GM21825 (cell line): ENCODE measurements at regions not wholly inside any gene's neighbourhood (a gene's known extent, or its start where the extent isn't known, plus 50 kb on each side); places are given as distances from the start of the nearest gene placed in this dataset.
"Not testable (repeated sequence)": the region's sequence is repeated elsewhere in the genome, so short reads cannot be mapped to it uniquely, and the experiment has no call there.

ENCODE experiments used
- ATAC-seq: cut with Tn5 transposase; IDR thresholded peaks from one replicate; pipeline ENCODE4 v1.9.1; 2021; ENCODE audit warnings: mild to moderate bottlenecking, moderate library complexity; ENCODE audit not compliant: unreplicated experiment

DNA sequence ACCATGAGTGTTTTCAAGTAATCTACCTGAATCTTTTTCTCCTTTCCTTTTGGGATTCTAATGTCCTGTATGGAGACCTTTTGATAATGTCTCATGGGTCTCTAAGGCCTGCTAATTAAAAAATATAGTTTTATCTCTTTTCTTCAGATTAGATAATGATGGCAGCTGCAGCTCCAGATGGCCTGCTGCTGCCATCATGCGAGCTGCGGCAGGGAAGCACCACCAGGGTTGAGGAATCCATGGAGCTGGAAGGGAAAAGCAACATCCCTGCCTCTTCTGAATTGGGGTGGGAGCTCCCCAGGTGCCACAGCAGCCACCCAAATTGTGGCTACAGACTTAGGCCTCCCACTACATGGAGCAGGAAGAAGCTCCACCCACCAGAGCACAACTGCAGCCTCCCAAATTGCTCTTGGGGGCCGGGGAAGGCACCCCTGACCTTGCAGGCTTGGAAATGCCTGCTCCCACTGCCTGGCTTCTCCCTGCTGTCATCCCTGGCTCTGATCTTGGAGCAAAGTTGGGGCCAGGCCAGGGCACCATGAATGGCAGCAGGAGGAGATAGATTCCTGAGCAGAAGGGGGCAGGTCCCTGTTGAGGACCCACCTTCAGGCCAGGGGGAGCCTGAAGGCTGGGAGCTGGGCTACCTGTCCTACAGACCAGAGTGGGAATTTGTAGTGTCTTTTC lies 189.6 kb upstream of the MAN1A1 start:
- ATAC-seq: no peak

DNA sequence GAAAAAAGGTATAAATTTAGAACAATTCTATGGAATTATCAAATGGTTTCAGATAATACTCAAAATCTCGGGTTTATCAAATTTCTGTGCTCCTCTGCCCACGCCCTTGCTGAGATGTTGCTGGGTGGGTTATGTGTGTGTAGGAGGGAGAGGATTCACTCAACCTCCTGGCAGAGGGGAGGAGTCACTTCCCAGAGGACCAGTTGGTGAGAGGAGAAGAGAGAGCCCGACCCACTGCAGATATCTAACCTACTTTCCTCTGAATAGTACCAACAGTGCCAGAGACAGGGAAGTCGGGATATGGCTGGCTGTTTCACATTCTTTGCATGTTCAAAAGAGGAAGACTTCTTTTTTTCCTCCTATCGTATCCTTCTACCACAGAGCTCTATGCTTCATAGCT lies 187.1 kb upstream of the MAN1A1 start:
- ATAC-seq: no peak

DNA sequence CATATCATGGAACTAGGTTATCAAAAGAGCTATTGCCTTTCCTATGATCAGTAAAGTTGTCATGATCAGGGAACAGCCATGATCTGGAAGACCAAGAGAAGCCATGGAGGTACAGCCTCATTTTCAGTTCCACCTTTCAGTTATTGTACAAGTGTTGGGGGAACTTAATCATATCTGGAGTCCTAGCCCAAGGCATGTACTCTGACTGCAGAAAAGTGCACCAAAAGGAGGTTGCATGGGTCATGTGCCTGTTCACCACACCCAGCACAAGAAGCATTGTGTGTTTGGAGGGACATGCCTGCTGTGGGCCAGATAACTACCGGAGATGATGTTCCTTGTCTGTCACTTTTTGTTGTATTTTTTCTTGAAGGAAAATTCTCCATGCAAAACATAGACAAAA lies 185.8 kb upstream of the MAN1A1 start:
- ATAC-seq: peak; percentile 51

DNA sequence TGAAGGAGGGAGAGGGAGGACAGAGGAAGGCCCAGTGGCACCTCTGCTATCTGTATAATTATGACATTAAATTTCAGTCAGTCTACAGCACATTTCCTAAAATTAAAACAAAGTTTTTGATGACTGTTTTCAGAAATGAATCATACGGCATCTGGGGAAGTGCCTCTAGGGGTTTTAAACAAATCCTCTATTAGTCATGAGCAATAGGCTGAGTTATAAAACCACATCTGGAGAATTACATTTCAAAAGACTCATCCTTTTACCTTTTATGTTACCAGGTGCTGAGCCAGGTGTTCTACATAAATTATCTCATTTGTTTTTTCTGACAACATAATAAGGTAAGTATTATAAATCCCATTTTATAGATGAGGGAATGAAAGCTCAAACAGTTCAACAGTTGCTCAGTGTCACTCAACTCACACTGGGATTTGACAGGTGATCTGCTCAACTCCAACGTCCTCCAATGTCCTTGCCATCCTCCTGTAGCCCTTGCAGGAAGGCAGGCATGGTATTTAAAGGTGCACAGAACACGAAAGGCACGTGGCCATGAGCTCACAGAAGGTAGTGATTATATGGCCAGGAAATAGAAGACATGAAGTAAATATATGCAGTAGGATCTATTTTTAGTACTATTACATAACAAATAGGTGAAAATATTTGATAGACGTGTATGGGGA lies 184.2 kb upstream of the MAN1A1 start:
- peak; percentile 73 for ATAC-seq

DNA sequence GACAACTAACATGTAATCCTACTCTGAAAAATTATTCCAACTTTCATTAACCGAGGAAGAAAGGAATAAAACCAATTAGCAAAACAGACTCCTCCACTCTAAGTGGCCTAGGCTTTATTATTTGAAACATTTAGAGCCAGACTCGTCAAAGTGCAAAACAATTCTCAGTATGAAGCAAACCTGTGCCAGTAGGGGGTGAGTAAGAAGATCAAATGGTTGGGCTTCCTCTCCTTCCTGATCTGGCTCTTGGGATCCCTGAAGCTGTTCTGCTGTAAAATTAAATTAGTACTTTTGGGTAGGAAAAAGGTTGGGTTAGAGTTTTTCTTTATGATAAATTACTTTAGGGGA lies 177.6 kb upstream of the MAN1A1 start:
- no peak for ATAC-seq

DNA sequence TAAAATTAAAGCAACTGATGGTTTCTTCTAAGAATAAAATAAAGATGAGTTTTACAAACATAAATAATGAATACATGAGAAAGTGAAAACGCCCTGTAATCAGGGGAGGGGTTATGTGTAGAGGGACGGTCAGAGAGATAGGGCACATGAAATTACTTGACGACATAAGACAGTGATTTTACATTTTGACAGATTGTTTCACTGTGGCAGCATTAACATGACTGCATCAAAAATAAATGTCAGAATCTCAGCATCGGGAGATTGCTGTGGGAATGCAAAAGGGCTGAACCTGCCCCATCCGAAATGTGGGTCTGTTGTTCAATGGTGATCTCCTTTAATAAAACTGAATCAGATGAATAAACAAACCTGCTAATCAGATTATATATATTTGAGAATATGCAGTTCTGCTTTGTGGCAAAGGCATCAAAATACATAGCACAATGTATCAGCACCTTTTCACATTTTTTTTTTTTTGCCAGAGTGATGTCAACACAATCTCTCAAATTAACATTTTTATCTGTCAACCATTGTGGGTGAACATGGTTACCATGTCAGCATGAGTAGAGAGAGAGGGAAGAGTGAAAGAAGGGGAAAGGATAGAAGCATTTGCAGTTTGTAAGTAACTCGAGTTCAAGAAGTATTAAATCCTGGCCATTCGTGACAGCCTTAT lies 177.1 kb upstream of the MAN1A1 start:
- no peak for ATAC-seq

DNA sequence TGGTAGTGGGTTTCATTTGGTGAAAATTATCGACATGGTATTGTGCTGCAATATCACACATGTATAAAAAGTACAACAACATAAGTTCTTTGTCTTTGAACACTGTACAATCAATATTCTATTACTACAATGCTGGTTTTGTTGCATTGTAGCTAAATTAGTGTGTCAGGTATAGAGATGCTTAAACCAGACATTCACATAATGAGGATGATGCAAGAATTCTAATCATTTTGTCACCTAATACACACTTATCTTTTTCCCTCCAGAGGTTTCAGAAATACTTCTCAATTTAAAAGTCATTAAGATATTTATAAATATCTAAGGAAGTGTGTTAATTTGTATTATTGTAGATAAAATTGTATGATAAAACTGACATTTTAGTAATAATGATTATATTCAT lies 174.8 kb upstream of the MAN1A1 start:
- ATAC-seq: no peak

DNA sequence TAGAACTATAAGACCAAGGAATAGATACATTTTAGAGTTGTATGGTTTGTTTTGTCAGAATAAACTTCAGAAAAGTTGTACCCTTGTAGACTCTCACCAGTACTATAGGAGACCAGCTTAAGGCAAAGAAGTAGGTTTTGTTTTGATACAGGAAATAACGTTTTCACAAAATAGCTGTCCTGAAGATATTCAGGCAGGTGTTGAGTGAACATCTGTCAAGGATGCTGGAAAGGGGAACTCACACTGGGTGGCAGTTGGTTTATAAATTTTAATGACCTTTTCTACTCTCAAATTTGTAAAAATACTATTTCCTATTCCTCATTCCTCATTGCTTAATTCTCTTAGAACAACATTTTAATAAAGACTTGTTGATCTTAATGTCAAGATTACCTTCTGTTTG lies 174.0 kb upstream of the MAN1A1 start:
- ATAC-seq: no peak

DNA sequence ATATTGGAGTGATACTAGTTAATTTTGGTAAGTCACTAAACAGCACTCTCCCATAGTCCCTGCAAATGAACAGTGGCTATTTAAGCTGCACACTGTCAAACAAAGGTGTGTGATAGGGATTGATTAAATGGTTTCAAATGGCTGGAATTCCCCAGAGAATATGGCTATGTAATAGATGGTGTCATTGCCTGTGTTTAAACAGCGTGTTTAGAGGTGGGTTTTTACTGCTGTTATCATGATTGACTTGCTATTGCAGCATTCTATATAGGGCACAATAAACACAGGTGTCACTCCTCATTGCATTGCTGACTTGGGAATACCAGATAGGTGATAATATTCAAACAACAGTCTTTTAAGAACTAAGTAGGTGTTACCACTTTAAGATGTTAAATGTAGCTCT lies 171.7 kb upstream of the MAN1A1 start:
- no peak for ATAC-seq

DNA sequence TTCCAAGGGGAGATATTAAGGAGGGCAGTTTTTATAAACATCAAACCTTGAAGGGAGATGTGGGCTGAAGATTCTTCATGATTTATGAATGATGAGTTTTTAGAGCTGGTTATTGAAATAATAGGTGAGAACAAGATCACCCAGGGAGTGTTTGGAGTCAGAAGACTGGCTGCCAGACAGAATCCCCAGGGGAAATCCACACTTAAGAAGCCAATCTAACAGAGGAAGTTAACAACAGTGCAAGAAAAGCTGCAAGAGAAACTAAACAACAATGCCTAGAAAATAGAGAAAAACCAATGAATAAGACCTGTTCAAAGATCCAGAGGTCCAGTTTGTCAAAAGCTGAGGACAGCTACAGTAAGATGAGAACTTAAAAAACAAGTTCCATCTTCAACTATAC lies 167.9 kb upstream of the MAN1A1 start:
- ATAC-seq: peak; percentile 70

DNA sequence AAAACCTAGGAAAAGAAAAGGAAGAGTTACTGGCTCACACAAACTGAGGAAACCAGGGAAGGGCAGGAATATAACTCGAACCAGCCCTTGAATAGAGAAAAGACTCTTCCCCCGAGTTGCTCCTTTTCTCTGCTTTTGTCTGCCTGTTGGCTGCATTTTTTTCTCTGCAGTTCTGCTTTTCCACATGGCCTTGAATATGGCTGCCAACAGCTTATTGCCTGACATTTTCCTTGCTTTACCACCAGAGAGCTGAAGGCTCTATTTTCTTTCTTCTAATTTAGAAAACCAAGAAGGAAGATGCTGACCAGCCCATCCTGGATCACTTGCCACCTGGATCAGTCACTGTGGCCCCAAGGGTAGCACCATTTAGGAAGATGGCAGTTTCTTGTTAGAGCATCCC lies 164.8 kb upstream of the MAN1A1 start:
- ATAC-seq: no peak

DNA sequence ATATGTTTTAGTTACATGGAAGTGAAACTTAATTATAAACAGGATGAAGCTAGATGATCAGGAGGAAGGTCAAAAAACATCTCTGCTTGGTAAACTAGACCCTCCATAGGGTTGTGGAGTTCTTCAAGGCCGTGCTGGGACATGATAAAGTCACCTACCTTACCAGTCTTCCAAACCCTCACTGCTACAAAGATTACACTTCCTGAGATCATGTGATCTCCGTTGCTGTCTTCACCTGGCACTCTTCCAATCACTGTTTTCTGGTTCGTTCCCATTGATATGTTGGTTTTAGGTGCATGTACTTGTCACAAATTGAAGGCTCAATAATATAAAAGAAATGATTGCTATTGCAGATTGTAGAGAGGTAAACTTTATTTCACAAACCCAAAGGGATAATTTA lies 161.5 kb upstream of the MAN1A1 start:
- ATAC-seq: no peak

DNA sequence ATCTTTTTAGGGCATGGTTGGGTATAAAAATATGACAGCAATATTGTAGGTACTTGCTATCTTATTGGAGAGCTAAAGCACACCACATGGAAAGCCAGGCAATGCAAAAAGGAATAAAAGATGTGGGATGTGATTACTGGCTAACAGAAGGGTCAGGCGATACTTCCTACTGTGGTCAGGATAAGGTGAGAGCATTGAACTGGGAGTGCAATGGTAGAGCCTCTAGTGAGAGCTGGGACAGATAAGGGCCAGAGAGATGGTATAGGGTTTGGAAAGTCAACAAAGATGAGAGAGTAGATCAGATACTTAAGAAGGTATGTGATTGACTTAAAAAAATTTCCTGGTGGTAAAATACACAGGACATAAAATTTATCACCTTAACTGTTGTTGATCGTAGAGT lies 160.7 kb upstream of the MAN1A1 start:
- no peak for ATAC-seq

DNA sequence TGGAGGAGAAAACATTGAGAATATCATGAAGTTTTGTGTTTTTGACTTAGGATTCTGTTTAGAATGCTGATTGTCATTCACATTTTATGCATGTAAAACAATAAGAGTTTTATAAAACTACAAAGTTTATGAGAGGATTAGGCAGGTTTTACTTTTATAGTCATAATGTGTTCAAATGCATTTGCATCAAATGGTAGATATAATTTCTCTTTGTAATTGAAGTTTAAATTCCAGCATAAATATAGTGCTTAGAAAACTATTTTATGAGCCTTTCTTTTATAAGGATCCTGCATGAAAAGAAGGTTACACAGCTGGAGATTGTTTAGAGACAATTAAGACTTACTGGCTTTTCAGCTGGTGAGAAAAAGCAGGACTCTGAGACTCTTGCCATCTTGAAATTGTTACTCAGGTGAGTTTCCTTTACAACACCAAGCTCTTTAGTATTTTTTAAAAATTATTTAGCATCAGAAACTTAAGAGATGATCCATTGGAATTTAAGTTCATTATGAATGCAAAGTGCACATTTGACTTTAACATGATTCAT lies 157.1 kb upstream of the MAN1A1 start:
- ATAC-seq: no peak

DNA sequence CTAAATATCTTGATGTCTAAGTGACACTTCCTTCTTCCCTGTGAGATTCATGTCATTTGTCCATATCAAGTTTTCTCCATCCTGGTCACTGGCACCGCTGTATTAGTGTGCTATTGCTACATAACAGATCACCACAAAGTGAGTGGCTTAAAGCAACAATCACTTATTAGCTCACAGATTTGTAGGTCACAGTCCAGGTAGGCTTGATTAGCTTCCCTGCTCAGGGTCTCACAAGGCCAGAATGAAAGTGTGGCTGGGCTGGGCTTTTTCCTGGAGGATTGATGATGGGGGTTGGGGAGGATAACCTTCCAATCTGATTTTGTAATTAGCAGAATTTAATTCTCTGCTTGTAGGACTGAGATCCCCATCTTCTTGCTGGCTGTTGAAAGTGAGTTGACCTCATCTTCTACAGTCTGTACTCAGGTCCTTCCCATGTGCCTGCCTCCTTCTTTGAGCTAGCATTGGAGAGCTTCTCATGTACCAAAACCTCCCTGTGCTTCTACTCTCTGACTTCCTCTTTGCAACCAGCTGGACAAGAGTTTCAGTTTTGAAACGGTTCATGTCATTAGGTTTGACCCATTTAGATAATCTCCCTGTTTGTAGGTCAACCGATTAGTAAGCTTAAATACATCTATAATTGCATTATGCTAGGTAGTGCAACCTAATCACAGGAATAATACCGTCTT lies 152.4 kb upstream of the MAN1A1 start:
- peak; percentile 68 for ATAC-seq

DNA sequence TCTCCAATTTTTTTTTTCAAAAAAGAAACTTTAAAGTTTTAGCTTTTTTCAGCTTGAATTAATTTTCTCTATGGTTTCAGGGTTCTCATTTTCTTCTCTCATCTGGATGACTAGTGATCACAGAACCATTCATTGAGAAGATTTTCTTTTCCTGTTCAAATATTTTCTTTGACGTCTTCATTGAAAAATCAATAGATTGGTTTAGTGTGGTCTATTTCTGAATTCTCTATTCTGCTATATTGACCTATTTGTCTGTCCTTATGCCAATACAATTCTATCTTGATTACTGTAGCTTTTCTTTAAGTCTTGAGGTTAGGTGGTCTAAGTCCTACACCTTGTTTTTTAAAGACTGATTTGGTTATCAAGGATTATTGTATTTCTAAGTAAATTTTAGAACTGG lies 150.2 kb upstream of the MAN1A1 start:
- no peak for ATAC-seq

DNA sequence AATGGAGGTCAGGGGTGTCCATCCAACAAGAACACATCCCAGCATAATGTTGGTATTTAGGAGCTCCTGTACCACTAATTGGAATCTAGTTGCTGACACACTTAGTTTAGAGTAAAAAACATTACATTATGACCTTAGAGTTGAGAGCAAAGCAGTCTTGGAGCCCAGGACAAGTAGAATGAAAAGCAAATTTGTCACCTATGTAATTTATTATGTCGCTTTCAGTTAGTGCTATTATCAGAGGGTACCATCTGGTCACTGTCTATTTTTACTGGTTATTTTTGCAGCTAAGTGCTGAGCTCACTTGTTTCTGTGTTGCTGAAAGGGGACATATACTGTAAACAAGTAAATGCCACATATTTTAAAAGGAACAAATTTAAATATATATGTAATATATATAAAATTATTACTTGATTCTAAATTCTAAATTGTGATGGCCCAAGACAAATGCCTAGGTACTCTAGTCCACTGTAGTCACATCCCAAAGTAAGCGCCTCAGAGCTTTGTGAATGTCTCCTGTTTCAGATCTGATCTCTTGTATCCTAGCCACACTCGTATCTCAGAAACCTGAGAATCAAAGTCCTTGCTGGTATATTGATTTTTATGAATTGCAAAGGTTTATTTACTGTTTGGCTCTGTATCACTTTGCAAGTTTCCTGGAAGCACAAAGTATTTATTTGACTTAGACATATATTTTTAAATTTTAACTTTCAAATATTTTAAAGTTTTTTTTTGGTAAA lies 148.6 kb upstream of the MAN1A1 start:
- no peak for ATAC-seq

DNA sequence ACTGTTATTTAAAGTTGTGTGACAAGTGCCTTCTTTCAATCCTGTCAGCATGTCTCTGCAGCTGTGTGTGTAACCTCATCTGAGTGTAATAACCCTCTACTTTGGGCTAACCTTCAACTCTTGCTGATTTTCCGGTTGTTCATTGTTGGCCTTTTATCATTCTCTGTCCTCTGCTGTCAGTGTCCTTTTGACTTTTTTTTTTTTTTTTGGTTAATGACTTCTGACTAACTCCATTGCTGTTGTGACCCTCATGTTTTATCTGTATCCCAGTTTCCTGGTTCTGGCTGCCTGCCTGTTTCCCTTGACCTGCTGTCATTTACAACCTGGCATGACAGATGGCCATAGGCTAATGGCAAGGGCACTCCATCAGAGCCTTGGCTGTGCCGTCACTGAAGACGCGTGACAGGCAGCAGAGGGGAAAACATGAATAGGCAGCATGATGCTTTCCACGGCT lies 145.7 kb upstream of the MAN1A1 start:
- ATAC-seq: no peak

DNA sequence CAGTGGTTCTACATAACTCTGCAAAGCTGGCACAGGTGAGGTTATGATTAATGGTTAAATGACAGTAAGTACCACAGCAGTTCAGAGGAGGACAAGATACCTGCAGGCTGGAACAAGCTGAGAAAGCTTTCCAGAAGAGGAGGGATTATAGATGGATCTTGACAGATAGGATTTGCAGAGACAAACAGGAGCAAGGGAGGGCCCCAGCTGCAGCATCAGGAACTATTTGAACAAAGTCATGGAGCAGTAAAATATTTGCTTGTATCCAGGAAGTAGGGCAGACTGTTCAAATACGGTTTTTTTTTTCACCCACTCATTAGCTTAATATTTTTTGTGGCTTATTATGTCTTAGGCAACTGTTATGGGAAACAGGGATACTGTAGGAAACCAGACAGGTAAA lies 144.4 kb upstream of the MAN1A1 start:
- ATAC-seq: no peak

DNA sequence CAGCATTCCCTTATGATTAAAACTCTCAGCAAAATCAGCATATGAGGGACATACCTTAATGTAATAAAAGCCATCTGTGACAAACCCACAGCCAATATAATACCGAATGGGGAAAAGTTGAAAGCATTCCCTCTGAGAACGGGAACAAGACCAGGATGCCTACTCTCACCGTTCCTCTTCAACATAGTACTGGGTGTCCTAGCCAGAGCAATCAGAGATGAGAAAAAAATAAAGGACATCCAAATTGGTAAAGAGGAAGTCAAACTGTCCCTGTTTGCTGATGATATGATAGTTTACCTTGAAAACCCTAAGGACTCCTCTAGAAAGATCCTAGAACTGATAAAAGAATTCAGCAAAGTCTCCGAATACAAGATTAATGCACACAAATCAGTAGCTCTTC lies 141.6 kb upstream of the MAN1A1 start:
- ATAC-seq: not testable (repeated sequence)

DNA sequence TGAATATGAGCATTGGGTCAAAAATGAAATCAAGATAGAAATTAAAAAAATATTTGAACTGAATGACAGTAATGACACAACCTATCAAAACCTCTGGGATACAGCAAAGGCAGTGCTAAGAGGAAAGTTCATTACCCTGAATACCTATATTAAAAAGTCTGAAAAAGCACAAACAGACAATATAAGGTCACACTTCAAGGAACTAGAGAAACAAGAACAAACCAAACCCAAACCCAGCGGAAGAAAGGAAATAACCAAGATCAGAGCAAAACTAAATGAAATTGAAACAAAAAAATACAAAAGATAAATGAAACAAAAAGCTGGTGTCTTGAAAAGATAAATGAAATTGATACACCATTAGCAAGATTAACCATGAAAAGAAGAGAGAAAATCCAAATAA lies 140.5 kb upstream of the MAN1A1 start:
- not testable (repeated sequence) for ATAC-seq
